ENCODE measurements at regions not wholly inside any gene's neighbourhood (a gene's known extent, or its start where the extent isn't known, plus 50 kb on each side); places are given as distances from the start of the nearest gene placed in this dataset.

- ChIA-PET CTCF (ENCODE audit: low intra/inter-chr PET ratio, low total read pairs) (no interaction called here), POLR2A (interaction anchor here (0.7 to 1.9 kb wide), 2 partner anchors 13 to 24 kb away, joined by 3 to 6 read pairs; no protein-coding TSS in a partner anchor)
- H3K9me3 ChIP-seq (ENCODE audit: low read length), result no peaks in the 10 kb centered on the region; the same call in 1 of the 2 replicates
- 80% methylated on average over 3 of the region's 12 CpGs for WGBS (ENCODE audit: low lambda C conversion rate)
- no TSS peak for BruUV-seq (replicated peaks)
- H4K20me1 ChIP-seq (ENCODE audit: insufficient read depth, low read length), result no peaks in the 10 kb centered on the region
- H3K4me2 ChIP-seq (ENCODE audit: low read depth, low read length), result no peak overlapping the region
- H3K27me3 ChIP-seq (ENCODE audit: control insufficient read depth in 1 of 2, insufficient read depth in 2 of 2, low read length in 2 of 2), result peaks cover 2 to 15% of the 10 kb centered on the region in 2 experiments; a peak in 2 of 5 replicates
- FAIRE-seq (no peak), ATAC-seq (no peak), DNase-seq (ENCODE audit: low spot score) (no peak)
- no peak overlapping the region for H3K4me3 ChIP-seq (replicated peaks in 1 of 3; ENCODE audit: insufficient read depth in 1 of 3, low read depth in 2 of 3, low read length in 3 of 3)
- intact Hi-C loops (cut with micrococcal nuclease; ENCODE audit: unreplicated experiment) (no loop called here), in situ Hi-C loops (cut with HindIII; ENCODE audit: extremely low pct_ligation_motif_present, low pct_unique_long_range_greater_than_20kb) (no loop called here)
- H3K36me3 ChIP-seq (replicated peaks in 1 of 2; ENCODE audit: control insufficient read depth in 1 of 2, insufficient read depth in 2 of 2, low read length in 2 of 2), result no peaks in the 10 kb centered on the region
- H3K27ac ChIP-seq (ENCODE audit: extremely low read length, insufficient read depth, low read length), result no peak overlapping the region
- no peaks in the 10 kb centered on the region for H3K79me2 ChIP-seq (ENCODE audit: insufficient read depth, low read length)
- no peak for TF ChIP-seq ZNF773 (CRISPR knock-in tag; IDR thresholded peaks at IDR 0.05; ENCODE audit: borderline replicate concordance)
- no peak for TF ChIP-seq SMAD9 (CRISPR knock-in tag; IDR thresholded peaks at IDR 0.05)
- TF ChIP-seq FOXJ3 (CRISPR knock-in tag; IDR thresholded peaks at IDR 0.05; ENCODE audit: borderline replicate concordance), result no peak
- TF ChIP-seq ZNF644 (CRISPR knock-in tag; IDR thresholded peaks at IDR 0.05; ENCODE audit: low read depth), result no peak
- TF ChIP-seq SNAI1 (CRISPR knock-in tag; IDR thresholded peaks at IDR 0.05; ENCODE audit: borderline replicate concordance), result no peak
- TF ChIP-seq KDM1A (CRISPR knock-in tag; IDR thresholded peaks at IDR 0.05), result no peak
- no peak for TF ChIP-seq RORA (CRISPR knock-in tag; IDR thresholded peaks at IDR 0.05)
- TF ChIP-seq HDAC1 (CRISPR knock-in tag; IDR thresholded peaks at IDR 0.05), result no peak
- TF ChIP-seq, protein P1, sequence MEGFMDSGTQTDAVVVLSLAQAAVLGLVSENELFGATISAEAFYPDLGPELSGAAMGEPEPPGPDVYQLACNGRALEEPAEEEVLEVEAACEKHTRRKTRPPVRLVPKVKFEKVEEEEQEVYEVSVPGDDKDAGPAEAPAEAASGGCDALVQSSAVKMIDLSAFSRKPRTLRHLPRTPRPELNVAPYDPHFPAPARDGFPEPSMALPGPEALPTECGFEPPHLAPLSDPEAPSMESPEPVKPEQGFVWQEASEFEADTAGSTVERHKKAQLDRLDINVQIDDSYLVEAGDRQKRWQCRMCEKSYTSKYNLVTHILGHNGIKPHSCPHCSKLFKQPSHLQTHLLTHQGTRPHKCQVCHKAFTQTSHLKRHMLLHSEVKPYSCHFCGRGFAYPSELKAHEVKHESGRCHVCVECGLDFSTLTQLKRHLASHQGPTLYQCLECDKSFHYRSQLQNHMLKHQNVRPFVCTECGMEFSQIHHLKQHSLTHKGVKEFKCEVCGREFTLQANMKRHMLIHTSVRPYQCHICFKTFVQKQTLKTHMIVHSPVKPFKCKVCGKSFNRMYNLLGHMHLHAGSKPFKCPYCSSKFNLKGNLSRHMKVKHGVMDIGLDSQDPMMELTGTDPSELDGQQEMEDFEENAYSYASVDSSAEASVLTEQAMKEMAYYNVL (CRISPR knock-in tag; IDR thresholded peaks at IDR 0.05; ENCODE audit: borderline replicate concordance), result no peak
- H3K9ac ChIP-seq (ENCODE audit: insufficient read depth, low read depth, low read length), result no peak overlapping the region
- H2AFZ ChIP-seq (ENCODE audit: low read length), result no peak overlapping the region
- H3K4me1 ChIP-seq (ENCODE audit: insufficient read depth, low read length), result peaks cover 11% of the 10 kb centered on the region
Measured at GRCh38 chr7:152923711-152924110, 164.2 kb downstream of the ACTR3B start.
